HG03575 (cell line): ENCODE measurements at regions not wholly inside any gene's neighbourhood (a gene's known extent, or its start where the extent isn't known, plus 50 kb on each side); places are given as distances from the start of the nearest gene placed in this dataset.

Experiments
- ATAC-seq: cut with Tn5 transposase; IDR thresholded peaks from one replicate; pipeline ENCODE4 v1.9.1; 2021; ENCODE audit not compliant: unreplicated experiment, insufficient number of reproducible peaks, low FRiP score; ENCODE audit errors: extremely low read depth

DNA sequence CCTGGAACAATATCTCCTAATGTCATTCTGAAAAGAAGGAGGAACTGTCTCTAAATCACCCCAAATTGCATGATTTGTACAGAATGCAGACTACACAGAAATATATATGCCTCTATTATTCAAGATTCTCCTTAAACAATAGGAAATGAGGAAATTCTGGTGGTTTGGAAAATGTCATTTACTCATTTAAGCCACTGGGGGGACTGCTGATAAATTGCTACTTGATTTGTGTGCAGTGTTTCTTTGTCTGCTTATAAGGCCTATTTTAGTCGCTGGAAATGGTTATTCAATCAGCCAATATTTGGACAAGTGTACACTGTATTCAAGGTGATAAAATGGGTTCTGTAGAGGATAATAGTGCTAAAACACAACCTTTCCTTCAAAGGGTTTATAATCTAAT, 801.9 kb upstream of the CELF4 start:
- ATAC-seq, result no peak

DNA sequence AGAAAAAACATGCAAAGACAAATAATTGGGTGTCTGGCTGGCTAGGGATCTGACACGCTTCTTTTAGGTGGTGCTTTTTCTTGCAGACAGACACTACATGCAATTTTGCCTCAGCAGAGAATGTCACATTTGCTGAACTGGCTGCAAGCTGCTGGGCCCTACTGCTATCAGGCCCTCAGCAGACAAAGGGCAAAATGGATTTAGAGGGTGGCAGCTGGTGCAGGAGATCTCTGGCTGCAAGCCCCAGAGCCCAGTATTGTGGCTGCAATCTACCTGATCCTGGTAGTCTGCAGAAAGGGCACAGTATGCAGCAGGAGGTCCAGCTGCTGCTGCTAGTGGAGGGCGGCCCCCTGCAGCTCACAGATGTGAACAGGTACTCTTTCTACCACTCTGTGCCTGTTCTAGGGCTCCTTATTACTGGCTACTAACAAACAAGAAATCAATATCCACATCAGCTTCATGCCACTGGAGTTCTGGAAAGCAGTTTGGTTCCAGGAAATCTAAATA, 796.7 kb upstream of the CELF4 start:
- no peak for ATAC-seq

DNA sequence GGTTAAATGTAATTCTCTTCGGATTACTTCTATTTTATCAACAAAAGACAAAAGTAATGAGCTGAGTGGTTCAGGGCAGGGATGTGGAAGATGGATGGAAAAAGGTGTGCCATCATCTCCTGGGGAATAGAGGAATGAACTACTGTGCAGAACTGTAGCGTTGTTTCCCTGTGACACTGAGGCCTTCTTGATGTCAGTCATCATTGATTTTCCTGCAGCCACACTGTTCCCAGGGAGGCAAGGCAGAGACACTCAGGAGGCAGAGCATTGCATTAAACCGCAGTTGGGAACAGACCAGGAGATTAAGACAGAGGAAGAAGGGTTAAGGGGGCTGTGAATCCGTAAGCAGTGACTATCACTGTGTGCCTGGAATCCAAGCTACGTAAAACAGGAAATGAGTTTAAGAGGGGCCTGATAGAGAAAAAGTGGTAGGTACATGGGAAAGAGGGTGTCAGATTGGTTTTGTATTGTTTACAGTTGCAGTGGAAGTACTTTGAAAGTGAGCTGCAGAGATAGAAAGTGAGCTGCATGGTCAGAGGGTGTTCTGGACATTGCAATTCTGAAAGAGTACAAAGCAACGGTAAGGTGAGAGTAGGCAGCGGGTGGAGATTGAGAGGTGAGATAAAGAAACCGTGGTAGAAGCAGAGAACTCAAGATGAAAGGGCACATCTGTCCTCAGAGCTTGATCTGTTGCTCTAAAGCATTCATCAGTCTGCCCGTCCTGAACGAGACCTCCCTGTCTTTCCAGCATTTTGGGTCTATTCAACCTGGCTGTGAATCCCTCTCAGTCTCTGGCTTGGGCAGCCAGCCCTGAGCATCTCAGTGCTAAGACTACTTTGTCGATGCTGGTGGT, 793.4 kb upstream of the CELF4 start:
- no peak for ATAC-seq

DNA sequence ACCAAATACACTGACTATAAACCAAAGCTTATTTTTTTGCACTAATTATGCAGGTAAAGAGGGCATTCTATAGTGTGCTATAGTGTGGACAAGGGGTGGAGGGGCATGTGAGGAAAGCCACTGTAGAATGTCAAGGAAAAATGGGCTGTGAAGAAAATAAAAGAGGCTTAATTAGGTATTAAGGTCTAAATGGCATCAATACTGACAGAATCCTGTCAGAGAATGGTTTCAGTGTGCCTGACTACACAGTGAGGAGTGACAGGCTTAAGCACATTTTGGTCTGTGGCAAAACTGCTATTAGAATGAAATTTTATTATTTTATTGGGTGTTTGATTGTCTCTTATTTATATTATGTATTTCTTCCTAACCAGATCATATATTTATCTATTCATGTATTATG, 787.6 kb upstream of the CELF4 start:
- ATAC-seq, result no peak

DNA sequence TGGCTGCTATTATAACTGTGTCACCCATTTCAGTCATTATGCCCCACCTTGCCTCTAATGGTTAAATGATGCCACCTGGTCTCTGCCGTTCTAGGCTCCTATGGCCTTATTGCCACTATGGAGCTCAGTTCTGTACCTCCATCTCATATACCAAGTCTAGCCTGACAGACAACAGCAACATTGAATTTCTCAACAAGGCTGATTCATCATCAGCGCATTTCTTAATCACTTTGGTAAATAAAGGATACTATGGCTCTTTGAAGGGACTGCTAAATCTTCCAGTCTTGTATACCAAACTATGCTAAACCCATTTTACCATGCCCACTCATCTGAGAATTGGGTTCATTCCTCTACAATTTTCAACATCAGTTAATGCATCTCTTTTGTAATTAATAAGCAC, 784.5 kb upstream of the CELF4 start:
- no peak for ATAC-seq

DNA sequence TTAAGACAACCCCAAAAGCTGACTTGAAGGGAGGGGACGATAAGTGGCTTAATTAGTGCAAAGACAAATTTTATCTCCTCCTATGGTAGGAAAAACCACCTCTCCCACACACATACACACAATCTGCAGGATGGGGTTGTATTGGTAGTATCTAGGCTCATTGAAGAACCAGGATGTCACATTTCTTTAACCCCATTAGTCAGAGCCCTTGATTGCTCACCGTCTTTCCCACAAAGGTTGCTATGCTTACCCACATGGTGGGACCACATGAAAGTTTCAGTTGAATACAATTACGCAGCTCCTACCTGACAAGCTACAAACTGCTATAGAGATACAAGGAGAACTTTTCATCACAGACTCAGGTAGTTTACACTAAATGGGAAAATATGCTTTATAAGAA, 765.0 kb upstream of the CELF4 start:
- ATAC-seq, result no peak

DNA sequence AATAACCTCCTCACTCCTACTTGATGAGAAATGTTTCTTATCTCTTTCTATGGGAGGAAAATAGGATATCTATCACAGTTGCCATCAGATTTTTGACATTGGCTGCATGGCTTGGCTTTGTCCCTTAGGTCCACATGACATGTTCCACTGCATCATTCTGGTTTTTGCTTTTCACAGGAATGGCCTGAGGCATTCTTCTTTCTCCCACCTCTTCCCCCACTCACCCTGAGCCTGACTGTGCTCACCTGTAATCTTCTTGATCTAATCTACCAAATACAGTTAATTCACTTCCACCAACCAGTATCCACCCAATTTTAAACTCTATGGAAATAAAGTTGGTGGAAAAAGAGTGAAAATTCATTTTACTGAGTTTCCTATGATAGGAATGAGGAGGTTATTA, 763.5 kb upstream of the CELF4 start:
- no peak for ATAC-seq

DNA sequence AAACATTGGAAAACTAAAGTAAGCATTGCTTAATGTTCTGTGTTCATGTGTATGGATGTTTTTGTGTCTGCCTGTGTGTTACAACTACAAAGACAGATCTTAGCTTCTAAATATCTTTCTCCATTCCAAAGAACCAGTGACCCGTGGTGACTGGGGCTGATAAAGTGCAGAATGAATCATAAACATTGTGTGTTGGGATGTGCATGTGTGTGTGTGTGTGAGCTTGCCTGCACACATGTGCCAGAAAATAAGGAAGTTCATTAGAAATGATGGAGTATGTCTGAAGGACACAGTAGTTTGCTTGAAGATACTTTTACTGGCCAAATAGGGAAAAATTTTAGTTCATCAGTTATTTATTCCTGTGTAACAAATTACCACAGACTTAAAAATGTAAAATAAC, 756.6 kb upstream of the CELF4 start:
- no peak for ATAC-seq

DNA sequence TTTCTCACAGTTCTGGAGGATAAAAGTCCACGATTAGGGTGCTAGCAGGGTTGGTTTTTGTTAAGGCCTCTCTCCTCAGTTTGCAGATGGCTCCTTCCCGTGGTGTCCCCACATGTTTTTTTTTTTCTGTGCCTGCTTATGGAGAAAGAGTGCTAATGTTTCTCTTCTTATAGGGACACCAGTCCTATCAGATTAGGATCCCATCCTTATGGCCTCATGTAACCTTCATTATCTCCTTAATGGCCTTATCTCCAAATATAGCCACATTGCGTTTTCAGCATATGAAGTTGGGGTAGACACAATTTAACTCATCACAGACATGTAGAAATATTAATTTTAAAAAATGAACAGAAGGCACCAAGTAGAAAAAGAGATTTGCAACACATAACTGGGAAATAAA, 755.7 kb upstream of the CELF4 start:
- no peak for ATAC-seq

DNA sequence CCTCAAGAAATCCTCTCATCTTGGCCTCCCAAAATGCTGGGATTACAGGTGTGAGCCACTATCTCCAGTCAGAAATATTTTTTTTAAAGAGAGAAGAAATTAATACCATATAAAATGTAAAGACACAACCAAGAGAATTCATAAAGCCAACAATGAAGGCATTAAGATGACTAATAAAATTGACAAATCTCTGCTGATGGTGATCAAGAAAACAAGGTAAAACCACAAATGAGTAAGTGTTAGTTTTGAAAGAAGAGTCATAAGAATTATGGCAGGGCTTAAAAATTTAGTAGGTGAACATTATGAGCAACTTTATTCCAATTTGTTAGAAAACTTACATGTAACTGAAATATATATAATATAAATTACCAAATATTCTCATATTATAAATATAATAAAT, 752.8 kb upstream of the CELF4 start:
- ATAC-seq, result no peak

DNA sequence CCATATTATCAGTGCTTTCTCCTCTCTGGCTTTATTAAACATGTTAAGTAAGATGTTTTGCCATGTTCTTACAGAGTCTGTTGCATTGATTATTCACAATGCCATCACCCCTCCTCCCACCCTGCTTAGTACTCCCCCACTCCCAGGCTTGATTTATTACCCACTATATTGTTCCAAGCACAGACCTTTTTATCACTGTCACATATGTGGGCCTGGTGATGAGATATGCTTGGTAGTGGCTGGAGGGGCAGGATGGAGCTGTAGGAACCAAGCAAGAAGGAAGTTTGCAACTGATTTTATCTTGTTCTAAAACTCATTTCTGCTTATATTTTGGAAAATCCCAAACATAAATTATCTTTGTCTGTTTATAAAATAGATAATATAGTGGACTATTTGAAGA, 748.2 kb upstream of the CELF4 start:
- ATAC-seq, result no peak

DNA sequence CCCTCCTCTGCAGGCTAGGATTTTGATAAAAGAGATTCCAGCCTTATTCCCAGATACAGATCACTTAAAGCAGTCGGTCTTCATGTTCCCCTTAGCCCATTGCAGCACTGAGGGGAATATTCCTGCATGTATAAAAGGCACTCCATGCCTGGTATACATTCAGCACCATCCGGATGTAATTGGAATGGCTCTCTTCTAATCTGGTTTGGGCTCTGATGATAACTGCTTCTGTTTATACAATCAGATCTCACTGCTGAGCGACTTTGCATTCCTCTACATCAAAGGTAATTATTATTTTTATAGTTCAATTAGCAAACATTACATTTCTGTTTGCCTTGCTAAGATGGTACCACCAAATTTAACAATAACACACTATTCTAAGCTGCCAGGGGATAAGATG, 746.9 kb upstream of the CELF4 start:
- ATAC-seq, result no peak

DNA sequence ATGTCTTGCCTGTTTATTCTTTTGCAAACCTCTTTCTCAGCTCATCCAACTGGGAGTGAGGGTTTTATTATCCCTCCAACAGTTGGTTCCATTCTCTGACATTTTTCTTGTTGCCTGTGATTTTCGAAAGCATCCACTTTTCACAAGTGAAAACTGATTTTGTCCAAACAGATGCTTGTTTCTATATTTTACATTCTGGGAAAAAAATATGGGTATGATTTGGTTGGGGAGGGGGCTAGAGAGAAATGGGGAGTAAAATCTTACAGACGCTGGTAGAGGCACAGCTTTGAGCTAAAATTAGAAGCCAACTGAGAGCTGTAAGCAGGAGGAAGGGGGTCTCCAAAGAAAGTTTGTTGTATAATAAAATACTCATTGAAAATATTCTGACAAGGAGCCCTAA, 745.3 kb upstream of the CELF4 start:
- no peak for ATAC-seq

DNA sequence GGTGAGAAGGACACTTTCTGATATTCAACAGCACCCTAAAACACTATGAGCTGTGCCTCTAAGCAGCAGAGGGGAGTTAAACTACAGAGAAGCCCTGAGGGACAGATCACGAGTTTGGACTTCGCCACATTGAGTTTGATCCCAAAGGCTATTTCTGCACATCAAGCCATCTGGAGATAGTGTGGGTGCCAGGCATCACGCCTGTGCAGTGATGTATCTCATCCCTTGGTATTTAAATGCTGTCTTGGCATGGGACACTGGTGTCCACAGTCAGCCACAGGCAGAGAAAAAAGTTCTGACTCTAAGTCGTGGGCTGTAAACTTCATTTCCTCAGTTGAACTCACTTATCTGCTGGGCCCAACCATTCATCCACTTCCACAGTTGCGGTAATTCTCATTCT, 742.3 kb upstream of the CELF4 start:
- no peak for ATAC-seq

DNA sequence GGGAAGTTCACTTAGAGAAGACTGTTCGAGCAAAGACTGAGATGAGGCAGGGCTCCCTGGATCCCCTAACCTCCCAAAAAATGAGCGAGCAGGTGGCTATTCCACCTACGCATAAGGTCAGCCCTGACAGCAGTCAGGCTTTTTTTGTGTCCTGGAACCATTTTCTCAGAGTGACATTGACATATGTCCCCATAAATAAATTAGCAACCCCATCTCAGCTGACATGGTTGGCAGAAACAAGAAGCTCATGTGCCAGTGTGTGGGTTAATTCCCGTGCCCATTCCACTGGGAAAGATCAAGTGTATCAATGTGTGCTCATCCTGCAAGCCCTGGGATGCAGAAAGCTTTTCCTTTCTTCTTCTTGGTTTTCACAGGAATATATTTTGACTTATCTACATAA, 740.4 kb upstream of the CELF4 start:
- no peak for ATAC-seq

DNA sequence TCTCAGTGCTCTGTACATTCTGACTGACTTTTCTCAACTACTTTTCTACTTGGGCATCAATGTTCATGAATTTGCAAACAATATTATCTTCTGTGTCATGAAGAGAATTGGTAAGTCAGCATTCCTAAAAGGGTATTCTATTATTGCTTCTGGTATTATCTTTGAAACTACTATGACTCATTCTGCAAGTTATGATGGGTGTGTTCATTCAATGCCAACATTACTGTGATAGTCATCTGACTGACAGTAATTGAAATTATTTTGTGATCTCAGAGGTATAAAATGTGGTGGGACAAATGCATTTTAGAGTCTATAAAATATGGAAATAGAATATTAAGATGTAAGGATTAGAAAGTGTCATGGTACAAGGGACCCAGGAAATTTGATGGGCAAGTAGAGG, 736.0 kb upstream of the CELF4 start:
- no peak for ATAC-seq

DNA sequence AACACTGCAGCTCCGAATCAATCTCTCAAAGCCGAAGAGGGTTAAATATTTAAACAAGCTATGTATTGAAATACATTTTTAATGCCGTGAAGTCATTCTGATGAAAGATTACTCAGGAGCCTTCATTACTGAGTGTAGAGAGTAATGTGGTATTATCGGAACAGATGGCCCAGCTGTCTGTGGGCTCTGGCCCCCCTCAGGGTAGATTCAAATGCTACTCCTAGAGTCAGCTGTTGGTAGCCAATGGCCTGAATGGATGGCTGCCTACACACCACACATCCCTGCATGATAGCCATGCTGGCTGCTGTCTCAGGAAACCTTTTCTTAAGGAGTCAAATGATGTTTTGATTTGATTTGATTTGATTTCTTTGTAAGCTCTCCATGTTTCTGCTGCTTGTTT, 732.3 kb upstream of the CELF4 start:
- no peak for ATAC-seq

DNA sequence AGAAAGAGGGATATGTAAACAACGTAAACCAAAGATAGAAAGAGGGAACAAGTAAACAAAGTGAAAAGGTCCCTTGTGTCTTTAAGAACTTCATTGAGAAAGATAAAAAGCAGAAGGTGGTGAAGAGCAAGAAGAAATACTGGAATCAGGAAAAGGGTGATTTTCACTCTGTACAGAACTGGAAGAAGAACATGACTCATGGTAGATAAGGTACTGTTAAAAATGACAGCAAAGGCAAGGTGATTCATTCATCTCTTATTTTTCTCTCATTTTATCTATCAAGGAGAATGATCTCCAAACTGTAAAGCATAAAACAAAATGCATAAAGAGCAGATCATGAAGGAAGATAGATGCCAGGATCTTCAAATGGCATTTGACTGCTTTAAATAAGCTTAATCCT, 724.6 kb upstream of the CELF4 start:
- no peak for ATAC-seq

DNA sequence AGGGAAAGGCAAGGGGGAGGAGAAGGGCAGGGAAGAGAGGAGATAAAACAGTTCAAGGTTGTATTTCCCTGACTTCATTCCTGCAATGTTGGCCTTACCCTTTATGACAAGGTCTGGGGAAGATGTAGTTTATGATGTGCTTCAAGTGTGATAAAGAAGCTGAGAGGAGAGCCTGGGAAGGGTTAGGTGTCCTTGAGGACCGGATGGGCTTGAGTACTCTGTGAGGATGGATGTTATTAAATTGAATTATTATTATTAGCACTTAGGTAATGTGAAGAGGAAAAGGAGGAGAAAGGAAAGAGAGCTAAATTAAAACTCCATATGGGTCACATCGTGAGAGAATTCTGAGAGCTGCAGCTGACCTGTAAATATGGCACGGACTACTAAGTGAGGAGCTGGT, 719.4 kb upstream of the CELF4 start:
- no peak for ATAC-seq

DNA sequence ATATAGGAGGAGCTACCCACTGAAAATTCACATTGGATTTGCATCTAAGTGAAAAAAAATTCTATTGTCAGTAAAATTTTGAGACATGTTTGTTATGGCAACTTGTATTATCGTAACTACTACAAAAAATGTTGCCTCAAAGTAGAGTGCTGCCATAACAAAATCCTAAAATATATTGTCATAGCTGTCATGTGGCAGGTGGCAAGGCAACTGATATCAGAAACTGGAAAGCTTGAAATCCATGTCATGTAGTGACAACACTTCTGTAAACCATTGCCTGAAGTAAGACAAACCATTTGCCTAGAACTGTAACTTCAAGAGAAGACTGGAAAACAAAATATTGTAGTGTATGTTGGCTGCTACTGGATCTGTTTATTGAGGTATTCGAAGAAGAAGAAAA, 697.5 kb upstream of the CELF4 start:
- ATAC-seq, result no peak

DNA sequence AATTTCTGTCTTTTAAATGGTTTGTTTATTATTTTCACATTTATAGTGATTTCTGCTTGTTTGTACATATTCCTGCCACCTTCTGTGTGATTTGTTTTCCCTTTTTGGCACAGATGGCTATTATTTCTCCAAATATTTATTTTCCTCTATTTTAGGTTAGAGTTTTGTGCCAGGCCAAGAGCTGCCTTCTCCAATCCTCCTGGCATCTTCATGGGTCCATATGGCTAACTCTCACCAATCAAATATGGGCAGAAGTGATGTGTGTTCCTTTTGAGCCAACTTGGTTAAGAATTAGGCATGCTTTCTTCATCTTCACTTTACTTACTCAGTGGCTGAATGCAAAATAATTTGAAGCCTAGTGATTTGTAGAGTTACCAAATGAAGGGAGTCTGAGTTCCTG, 697.1 kb upstream of the CELF4 start:
- ATAC-seq, result no peak
